PC-3 (cell line): ENCODE measurements at regions not wholly inside any gene's neighbourhood (a gene's known extent, or its start where the extent isn't known, plus 50 kb on each side); places are given as distances from the start of the nearest gene placed in this dataset.

Experiments
- ATAC-seq: fragments of 200-7000 bp; cut with Tn5 transposase; 2 replicates; pipeline ENCODE4 v1.9.1; 2020; ENCODE audit warnings: mild to moderate bottlenecking, moderate library complexity
- BruUV-seq: library from RNA; stranded (reverse); fragments of 400-500 nt; replicated peaks from 2 replicates; lab custom pipeline; 2021; lab: Mats Ljungman, UMichigan
- CTCF ChIA-PET: fragments of 300-600 bp; sonication (Branson Sonifier 250); formaldehyde crosslinking; loops from one replicate; lab custom pipeline; 2022; ENCODE audit warnings: antibody characterized with exemption; lab: Charles Lee
- POLR2A ChIA-PET: fragments of 300-600 bp; sonication (Branson Sonifier 250); formaldehyde crosslinking; loops from one replicate; lab custom pipeline; 2022; ENCODE audit warnings: antibody characterized with exemption; ENCODE audit not compliant: unreplicated experiment; lab: Charles Lee
- DNase-seq: peaks from one replicate; pipeline ENCODE4 v3.0.0-alpha.2; 2015
- H2AFZ ChIP-seq: fragments of 300-600 bp; sonication (generic); 2 replicates; pipeline ENCODE4 v1.6.0; 2016; ENCODE audit warnings: antibody characterized with exemption, low read length
- H3F3A ChIP-seq: fragments of 300-600 bp; sonication (generic); one replicate; pipeline ENCODE4 v1.6.0; 2017; ENCODE audit warnings: antibody characterized with exemption, low read length, control low read depth, mild to moderate bottlenecking; ENCODE audit not compliant: unreplicated experiment
- H3K27ac ChIP-seq: fragments of 300-600 bp; sonication (generic); 2 replicates; pipeline ENCODE4 v1.5.1; 2016; ENCODE audit warnings: mild to moderate bottlenecking, low read length
- H3K27me3 ChIP-seq: fragments of 300-600 bp; sonication (generic); 2 replicates; pipeline ENCODE4 v1.6.1; 2016; ENCODE audit warnings: low read length, mixed read lengths
- H3K36me3 ChIP-seq: fragments of 300-600 bp; sonication (generic); 2 replicates; pipeline ENCODE4 v1.6.1; 2016; ENCODE audit warnings: low read depth, mixed run types, low read length, mixed read lengths
- H3K4me1 ChIP-seq: fragments of 300-600 bp; sonication (generic); 2 replicates; pipeline ENCODE4 v1.5.1; 2016; ENCODE audit warnings: low read length; ENCODE audit not compliant: insufficient read depth
- H3K4me2 ChIP-seq: fragments of 300-600 bp; sonication (generic); 2 replicates; pipeline ENCODE4 v1.6.0; 2016; ENCODE audit warnings: low read length
- H3K4me3 ChIP-seq: fragments of 300-600 bp; sonication (generic); 2 replicates; pipeline ENCODE4 v1.5.1; 2016; ENCODE audit warnings: mild to moderate bottlenecking, low read length, mixed read lengths
- H3K79me2 ChIP-seq: fragments of 300-600 bp; sonication (generic); 2 replicates; pipeline ENCODE4 v1.6.1; 2017; ENCODE audit warnings: low read length, mixed read lengths
- H3K9ac ChIP-seq: fragments of 300-600 bp; sonication (generic); 2 replicates; pipeline ENCODE4 v1.6.0; 2016; ENCODE audit warnings: mild to moderate bottlenecking, low read length
- H3K9me2 ChIP-seq: fragments of 300-600 bp; sonication (generic); replicated peaks from 2 replicates; pipeline ENCODE4 v1.6.1; 2016; ENCODE audit warnings: mixed run types, low read length, mixed read lengths
- H3K9me3 ChIP-seq: fragments of 300-600 bp; sonication (generic); 2 replicates; pipeline ENCODE4 v1.6.1; 2016; ENCODE audit warnings: low read length, mixed read lengths
- H4K20me1 ChIP-seq: fragments of 300-600 bp; sonication (generic); 2 replicates; pipeline ENCODE4 v1.6.1; 2016; ENCODE audit warnings: low read length, mixed read lengths
- EZH2 ChIP-seq: fragments of 300-600 bp; sonication (generic); IDR thresholded peaks from one replicate; pipeline ENCODE4 v1.6.1; 2017; ENCODE audit warnings: antibody characterized with exemption, mild to moderate bottlenecking, low read length; ENCODE audit not compliant: unreplicated experiment
- EZH2phosphoT487 ChIP-seq: fragments of 300-600 bp; sonication (generic); IDR thresholded peaks from 2 replicates; pipeline ENCODE4 v1.6.1; 2018; ENCODE audit warnings: mild to moderate bottlenecking, antibody characterized with exemption, low read length, borderline replicate concordance
- intact Hi-C: fragments of 100-400 bp; cut with micrococcal nuclease; formaldehyde crosslinking; loops from 2 replicates; pipeline ENCODE4 v1.9.0; 2023
- TF ChIP-seq, protein P1 (sequence below): fragments of 300-600 bp; sonication (generic); conservative IDR thresholded peaks from 2 replicates; pipeline ENCODE4 v1.5.1; 2017; ENCODE audit warnings: antibody characterized with exemption, low read depth, mild to moderate bottlenecking, low read length

DNA sequence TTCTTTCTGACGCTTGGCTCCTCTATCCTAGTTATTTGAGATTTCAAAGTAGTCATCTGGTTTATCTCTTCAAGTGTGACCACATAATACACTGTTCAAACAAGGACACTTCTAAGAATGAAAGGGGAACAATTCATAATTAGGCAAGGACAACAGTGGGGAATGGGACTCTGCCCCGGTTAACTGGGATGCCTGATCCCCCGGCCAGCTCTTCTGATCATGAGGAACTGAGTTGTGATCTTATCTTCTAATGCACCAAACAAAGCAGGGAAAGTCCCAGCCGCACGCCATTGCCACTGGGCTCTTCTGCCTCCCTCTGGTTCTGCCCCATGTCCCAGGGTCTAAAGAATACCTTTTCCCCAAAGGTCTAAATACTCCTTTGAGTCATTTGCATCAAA lies 158.2 kb upstream of the IRF2BP2 start:
- Histone ChIP-seq H3K4me1 (peaks cover 15% of the 10 kb centered on the region), H3K79me2 (no peaks in the 10 kb centered on the region), H4K20me1 (no peaks in the 10 kb centered on the region), H3K27ac (no peak overlapping the region), H3K4me2 (no peak overlapping the region), H3K36me3 (no peaks in the 10 kb centered on the region), H3K4me3 (no peak overlapping the region), H3K9me2 (no peaks in the 10 kb centered on the region), H3K9me3 (no peaks in the 10 kb centered on the region), H2AFZ (no peak overlapping the region), H3K27me3 (no peaks in the 10 kb centered on the region), H3K9ac (no peak overlapping the region), H3F3A (no peaks in the 10 kb centered on the region)
- TF ChIP-seq, protein P1, sequence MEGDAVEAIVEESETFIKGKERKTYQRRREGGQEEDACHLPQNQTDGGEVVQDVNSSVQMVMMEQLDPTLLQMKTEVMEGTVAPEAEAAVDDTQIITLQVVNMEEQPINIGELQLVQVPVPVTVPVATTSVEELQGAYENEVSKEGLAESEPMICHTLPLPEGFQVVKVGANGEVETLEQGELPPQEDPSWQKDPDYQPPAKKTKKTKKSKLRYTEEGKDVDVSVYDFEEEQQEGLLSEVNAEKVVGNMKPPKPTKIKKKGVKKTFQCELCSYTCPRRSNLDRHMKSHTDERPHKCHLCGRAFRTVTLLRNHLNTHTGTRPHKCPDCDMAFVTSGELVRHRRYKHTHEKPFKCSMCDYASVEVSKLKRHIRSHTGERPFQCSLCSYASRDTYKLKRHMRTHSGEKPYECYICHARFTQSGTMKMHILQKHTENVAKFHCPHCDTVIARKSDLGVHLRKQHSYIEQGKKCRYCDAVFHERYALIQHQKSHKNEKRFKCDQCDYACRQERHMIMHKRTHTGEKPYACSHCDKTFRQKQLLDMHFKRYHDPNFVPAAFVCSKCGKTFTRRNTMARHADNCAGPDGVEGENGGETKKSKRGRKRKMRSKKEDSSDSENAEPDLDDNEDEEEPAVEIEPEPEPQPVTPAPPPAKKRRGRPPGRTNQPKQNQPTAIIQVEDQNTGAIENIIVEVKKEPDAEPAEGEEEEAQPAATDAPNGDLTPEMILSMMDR, result no peak
- TF ChIP-seq EZH2phosphoT487 (no peak), EZH2 (no peak)
- CTCF ChIA-PET, result no interaction called here
- ATAC-seq (no peak), DNase-seq (no peak)
- POLR2A ChIA-PET, result no interaction called here
- intact Hi-C loops, result no loop called here
- BruUV-seq, result no TSS peak

DNA sequence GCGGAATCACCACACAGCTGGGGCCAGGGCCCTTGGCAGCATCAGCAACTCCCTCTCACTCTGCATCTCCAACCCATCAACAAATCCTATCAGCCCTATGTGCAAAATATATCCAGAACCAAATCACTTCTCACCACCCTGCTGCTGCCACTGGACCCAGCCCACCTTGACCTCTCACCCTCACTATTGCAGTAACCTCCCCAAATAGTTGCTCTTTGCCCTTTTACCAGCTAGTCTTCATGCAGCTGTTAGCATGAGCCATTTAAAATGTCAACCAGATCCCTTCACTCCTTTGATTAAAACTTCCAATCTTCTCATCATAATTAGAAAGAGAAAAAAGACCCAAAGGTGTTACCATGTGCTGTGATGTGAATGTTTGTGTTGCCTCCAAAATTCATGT lies 155.7 kb upstream of the IRF2BP2 start:
- intact Hi-C loops, result no loop called here
- Histone ChIP-seq H2AFZ (no peak overlapping the region), H4K20me1 (no peaks in the 10 kb centered on the region), H3K9me2 (no peaks in the 10 kb centered on the region), H3F3A (no peaks in the 10 kb centered on the region), H3K4me1 (no peaks in the 10 kb centered on the region), H3K27ac (no peak overlapping the region), H3K4me2 (no peak overlapping the region), H3K9ac (no peak overlapping the region), H3K27me3 (no peaks in the 10 kb centered on the region), H3K79me2 (no peaks in the 10 kb centered on the region), H3K36me3 (no peaks in the 10 kb centered on the region), H3K9me3 (no peaks in the 10 kb centered on the region), H3K4me3 (no peak overlapping the region)
- no TSS peak for BruUV-seq
- TF ChIP-seq EZH2, result no peak
- TF ChIP-seq, protein P1, result no peak
- no peak for TF ChIP-seq EZH2phosphoT487
- ChIA-PET CTCF (no interaction called here), POLR2A (no interaction called here)
- ATAC-seq (no peak), DNase-seq (no peak)

DNA sequence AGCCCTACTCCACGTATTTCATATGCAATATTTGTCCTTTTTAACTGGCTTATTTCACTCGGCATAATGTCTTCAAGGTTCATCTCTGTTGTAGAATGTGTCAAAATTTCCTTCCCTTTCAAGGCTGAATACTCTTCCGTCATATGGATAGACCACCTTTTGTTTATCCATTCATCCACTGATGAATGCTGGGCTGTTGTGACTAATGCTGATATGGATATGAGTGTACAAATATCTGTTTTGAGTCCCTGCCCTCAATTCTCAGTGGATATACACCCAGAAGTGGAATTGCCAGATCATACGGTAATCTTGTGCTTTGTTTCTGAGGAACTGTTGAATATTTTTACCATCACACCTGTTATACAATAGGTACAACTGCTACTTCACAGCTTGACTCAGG lies 155.2 kb upstream of the IRF2BP2 start:
- CTCF ChIA-PET, result no interaction called here
- no peak for ATAC-seq
- Histone ChIP-seq H3K4me2 (no peak overlapping the region), H3K9me3 (no peaks in the 10 kb centered on the region), H3K9me2 (no peaks in the 10 kb centered on the region), H3K4me3 (no peak overlapping the region), H3F3A (no peaks in the 10 kb centered on the region), H3K36me3 (no peaks in the 10 kb centered on the region), H3K4me1 (no peaks in the 10 kb centered on the region), H3K9ac (no peak overlapping the region), H3K27me3 (no peaks in the 10 kb centered on the region), H2AFZ (no peak overlapping the region), H3K27ac (no peak overlapping the region), H3K79me2 (no peaks in the 10 kb centered on the region), H4K20me1 (no peaks in the 10 kb centered on the region)
- no peak for DNase-seq
- TF ChIP-seq EZH2phosphoT487 (no peak), EZH2 (no peak)
- TF ChIP-seq, protein P1, result no peak
- intact Hi-C loops, result no loop called here
- BruUV-seq, result no TSS peak
- POLR2A ChIA-PET, result no interaction called here
